HL-60 (cell line): ENCODE measurements at regions not wholly inside any gene's neighbourhood (a gene's known extent, or its start where the extent isn't known, plus 50 kb on each side); places are given as distances from the start of the nearest gene placed in this dataset.

ENCODE experiments used
- DNase-seq, 2 experiments: peaks; one replicate each; pipeline ENCODE4 v3.0.0-alpha.2; 2010 to 2020; ENCODE audit warnings: low read depth in 1 of 2, low spot score in 1 of 2
- H3K27ac ChIP-seq: fragments of 250-450 bp; sonication (Bioruptor Pico); replicated peaks from 2 replicates; pipeline ENCODE4 v1.5.1; 2020; ENCODE audit warnings: mild to moderate bottlenecking, moderate library complexity
- H3K27me3 ChIP-seq: fragments of 250-450 bp; sonication (Bioruptor Pico); 2 replicates; pipeline ENCODE4 v1.5.1; 2021; ENCODE audit warnings: mild to moderate bottlenecking, moderate library complexity; ENCODE audit not compliant: insufficient read depth, poor library complexity, severe bottlenecking
- H3K4me3 ChIP-seq: replicated peaks from 2 replicates; pipeline ENCODE4 v1.5.1; 2011; ENCODE audit warnings: mild to moderate bottlenecking, control low read depth, low read length; ENCODE audit not compliant: insufficient read depth
- CTCF ChIP-seq: IDR thresholded peaks from one replicate; pipeline ENCODE4 v1.5.1; 2011; ENCODE audit warnings: low read length, control low read depth, inconsistent platforms; ENCODE audit not compliant: insufficient read depth
- GABPA ChIP-seq: IDR thresholded peaks from 2 replicates; pipeline ENCODE4 v1.6.1; 2012; ENCODE audit warnings: low read depth
- POLR2AphosphoS5 ChIP-seq: IDR thresholded peaks from 2 replicates; pipeline ENCODE4 v1.6.1; 2012; ENCODE audit warnings: low read depth
- REST ChIP-seq: IDR thresholded peaks from 2 replicates; pipeline ENCODE4 v1.6.1; 2012; ENCODE audit warnings: low read depth; ENCODE audit not compliant: insufficient replicate concordance
- SPI1 ChIP-seq: IDR thresholded peaks from 2 replicates; pipeline ENCODE4 v1.6.1; 2012; ENCODE audit warnings: low read depth, mild to moderate bottlenecking, borderline replicate concordance

GRCh38 chr3:137325170-137325569, 367.4 kb downstream of the IL20RB start:
- Histone ChIP-seq H3K27me3 (no peaks in the 10 kb centered on the region), H3K27ac (no peak overlapping the region), H3K4me3 (no peak overlapping the region)
- no peak for TF ChIP-seq CTCF
- TF ChIP-seq REST, result no peak
- no peak for TF ChIP-seq GABPA
- TF ChIP-seq POLR2AphosphoS5, result no peak
- no peak for TF ChIP-seq SPI1
- DNase-seq, result no peak

- no peak overlapping the region for H3K4me3 ChIP-seq
- H3K27me3 ChIP-seq, result no peaks in the 10 kb centered on the region
- TF ChIP-seq GABPA (no peak), REST (no peak), CTCF (no peak), POLR2AphosphoS5 (no peak), SPI1 (no peak)
- no peak for DNase-seq
- no peak overlapping the region for H3K27ac ChIP-seq
Measured at GRCh38 chr3:137325934-137326333, 368.2 kb downstream of the IL20RB start.

- TF ChIP-seq GABPA (no peak), POLR2AphosphoS5 (no peak)
- H3K27me3 ChIP-seq, result no peaks in the 10 kb centered on the region
- no peak overlapping the region for H3K4me3 ChIP-seq
- no peak overlapping the region for H3K27ac ChIP-seq
- no peak for DNase-seq
Measured at GRCh38 chr3:137329594-137329993, 371.8 kb downstream of the IL20RB start.

GRCh38 chr3:137330246-137330645, 372.5 kb downstream of the IL20RB start:
- H3K27ac ChIP-seq, result no peak overlapping the region
- no peak for DNase-seq
- no peak for TF ChIP-seq CTCF
- no peak for TF ChIP-seq GABPA
- TF ChIP-seq SPI1, result no peak

More at GRCh38 chr3:137330246-137330645, 372.5 kb downstream of the IL20RB start:
- H3K27me3 ChIP-seq, result no peaks in the 10 kb centered on the region
- no peak overlapping the region for H3K4me3 ChIP-seq
